K562 (cell line): ENCODE measurements at regions not wholly inside any gene's neighbourhood (a gene's known extent, or its start where the extent isn't known, plus 50 kb on each side); places are given as distances from the start of the nearest gene placed in this dataset.

Experiments
- ATAC-seq: fragments of 200-7000 bp; cut with Tn5 transposase; 3 replicates; pipeline ENCODE4 v1.9.1; 2020; ENCODE audit warnings: moderate library complexity
- BruUV-seq: library from RNA; stranded (reverse); fragments of 400-500 nt; replicated peaks from 2 replicates; lab custom pipeline; 2021; lab: Mats Ljungman, UMichigan
- CTCF ChIA-PET: fragments of 300-600 bp; formaldehyde crosslinking; extraction: SDS; loops from one replicate; lab custom pipeline; 2021; ENCODE audit warnings: low intra/inter-chr PET ratio; lab: Yijun Ruan, JAX
- POLR2A ChIA-PET: fragments of 300-600, 350-650 bp; sonication (Branson Sonifier 250); formaldehyde crosslinking; extraction: SDS; loops from one replicate; lab custom pipeline; 2021; ENCODE audit warnings: antibody characterized with exemption, inconsistent platforms; lab: Yijun Ruan, JAX
- DNase-seq, 4 experiments: peaks; one replicate each; pipeline versions ENCODE4 v3.0.0 to v3.0.0-alpha.2; 2011 to 2018; ENCODE audit warnings: low spot score in 3 of 4, mixed read lengths in 3 of 4; ENCODE audit errors: extremely low read depth in 1 of 4
- FAIRE-seq: peaks from 2 replicates; lab custom pipeline; 2011; peaks lifted over from hg19 to GRCh38; lab: Jason Lieb, UNC
- H2AFZ ChIP-seq: 2 replicates; pipeline ENCODE4 v1.6.0; 2011; ENCODE audit warnings: low read depth, low read length, control low read depth, inconsistent platforms
- H3K27ac ChIP-seq: fragments of 200-600 bp; 3 replicates; pipeline ENCODE4 v1.8.0; 2011; ENCODE audit warnings: low read depth, mild to moderate bottlenecking, control low read depth, inconsistent platforms, low read length, moderate library complexity, mixed read lengths; ENCODE audit errors: extremely low read depth
- H3K27me3 ChIP-seq, 2 experiments: fragments of 300-600 bp in 1 of 2; 2 replicates in 1 of 2; 3 replicates in 1 of 2; pipeline versions ENCODE4 v1.6.0 to v1.8.0; 2011; ENCODE audit warnings: inconsistent platforms in 2 of 2, low read length in 2 of 2, mild to moderate bottlenecking in 1 of 2, mixed read lengths in 1 of 2, moderate library complexity in 1 of 2; ENCODE audit not compliant: control insufficient read depth in 2 of 2, insufficient read depth in 2 of 2
- H3K36me3 ChIP-seq: fragments of 300-600 bp; 3 replicates; pipeline ENCODE4 v1.8.0; 2011; ENCODE audit warnings: mild to moderate bottlenecking, low read length, inconsistent platforms; ENCODE audit not compliant: control insufficient read depth, insufficient read depth
- H3K4me1 ChIP-seq, 2 experiments: fragments of 200-600 bp in 1 of 2; replicated peaks in 1 of 2; 2 replicates in 1 of 2; 3 replicates in 1 of 2; pipeline versions ENCODE4 v1.5.1 to v1.8.0; 2011; ENCODE audit warnings: inconsistent platforms in 2 of 2, low read length in 2 of 2, mild to moderate bottlenecking in 1 of 2, mixed read lengths in 1 of 2, moderate library complexity in 1 of 2; ENCODE audit not compliant: control insufficient read depth in 2 of 2, insufficient read depth in 2 of 2
- H3K4me2 ChIP-seq: 2 replicates; pipeline ENCODE4 v1.6.1; 2011; ENCODE audit warnings: low read length, control low read depth, inconsistent platforms, mixed read lengths; ENCODE audit not compliant: insufficient read depth
- H3K4me3 ChIP-seq: fragments of 200-600 bp; sonication (generic), shearing (Covaris generic); 2 replicates; pipeline ENCODE4 v1.5.1; 2016; ENCODE audit warnings: control low read depth, inconsistent platforms
- H3K79me2 ChIP-seq: fragments of 200-600 bp; 3 replicates; pipeline ENCODE4 v1.8.0; 2011; ENCODE audit warnings: low read length, inconsistent platforms; ENCODE audit not compliant: control insufficient read depth, insufficient read depth
- H3K9ac ChIP-seq, 2 experiments: 2 replicates each; pipeline versions ENCODE4 v1.6.0 to v1.6.1; 2011; ENCODE audit warnings: low read depth in 2 of 2, low read length in 2 of 2, control low read depth in 1 of 2, inconsistent platforms in 1 of 2, mild to moderate bottlenecking in 1 of 2, mixed read lengths in 1 of 2; ENCODE audit not compliant: insufficient read depth in 1 of 2
- H3K9me1 ChIP-seq: one replicate; pipeline ENCODE4 v1.6.0; 2011; ENCODE audit warnings: inconsistent platforms, mild to moderate bottlenecking, low read length, moderate library complexity; ENCODE audit not compliant: control insufficient read depth, insufficient read depth
- H3K9me3 ChIP-seq: replicated peaks from 2 replicates; pipeline ENCODE4 v1.5.1; 2011; ENCODE audit warnings: low read depth, low read length, inconsistent platforms; ENCODE audit not compliant: control insufficient read depth, insufficient read depth
- H4K20me1 ChIP-seq: replicated peaks from 2 replicates; pipeline ENCODE4 v1.6.1; 2011; ENCODE audit warnings: low read length, inconsistent platforms, mixed read lengths; ENCODE audit not compliant: control insufficient read depth, insufficient read depth
- BMI1 ChIP-seq: fragments of 150-350 bp; IDR thresholded peaks from 2 replicates; pipeline ENCODE4 v1.6.1; 2014; ENCODE audit warnings: low read length
- BRF1 ChIP-seq: IDR thresholded peaks from 3 replicates; pipeline ENCODE4 v1.6.1; 2011; ENCODE audit warnings: borderline replicate concordance, mild to moderate bottlenecking; ENCODE audit not compliant: insufficient read length; ENCODE audit errors: extremely low read depth
- FOXJ2 ChIP-seq: fragments of 200-800 bp; sonication (Bioruptor generic); IDR thresholded peaks from 2 replicates; pipeline ENCODE4 v1.6.1; 2016; ENCODE audit warnings: missing genetic modification characterization, missing compliant biosample characterization
- KLF10 ChIP-seq: fragments of 250-450 bp; sonication (Bioruptor Pico); IDR thresholded peaks from 2 replicates; pipeline ENCODE4 v1.6.1; 2021; ENCODE audit warnings: matching md5 sums
- MYC ChIP-seq, 2 experiments: fragments of 250-450 bp in 1 of 2; sonication (Bioruptor Pico) in 1 of 2; IDR thresholded peaks; 2 replicates each; pipeline versions ENCODE4 v1.5.1 to v1.6.1; 2012 to 2021; ENCODE audit warnings: low read depth in 2 of 2, borderline replicate concordance in 1 of 2, improper control_type of control experiment in 1 of 2, low read length in 1 of 2, mild to moderate bottlenecking in 1 of 2, moderate library complexity in 1 of 2
- NCOR1 ChIP-seq: fragments of 450-650 bp; IDR thresholded peaks from 2 replicates; pipeline ENCODE4 v1.6.1; 2016; ENCODE audit warnings: mild to moderate bottlenecking, moderate library complexity
- NR1H2 ChIP-seq: sonication (generic); formaldehyde crosslinking; IDR thresholded peaks from 2 replicates; pipeline ENCODE4 v1.4.0; 2020; ENCODE audit warnings: mild to moderate bottlenecking, missing genetic modification reagents
- POLR2G ChIP-seq: fragments of 200-400 bp; formaldehyde crosslinking; IDR thresholded peaks from 2 replicates; pipeline ENCODE4 v1.6.1; 2017; ENCODE audit warnings: low read depth, mild to moderate bottlenecking, antibody characterized with exemption, low read length, moderate library complexity
- RUNX1 ChIP-seq: sonication (generic); IDR thresholded peaks from 2 replicates; pipeline ENCODE4 v1.6.1; 2016; ENCODE audit warnings: antibody characterized with exemption, low read depth
- TEAD1 ChIP-seq, 2 experiments: fragments of 450-650 bp in 1 of 2; sonication (generic) in 1 of 2; formaldehyde crosslinking; IDR thresholded peaks; 2 replicates each; pipeline versions ENCODE4 v1.4.0 to v1.8.0; 2020 to 2022; ENCODE audit warnings: mild to moderate bottlenecking in 2 of 2, missing genetic modification reagents in 1 of 2
- TRIM25 ChIP-seq: fragments of 450-650 bp; IDR thresholded peaks from 2 replicates; pipeline ENCODE4 v1.7.0; 2016; ENCODE audit warnings: borderline replicate concordance
- ZNF212 ChIP-seq: fragments of 450-650 bp; formaldehyde crosslinking; IDR thresholded peaks from 2 replicates; pipeline ENCODE4 v1.4.0; 2020; ENCODE audit warnings: mild to moderate bottlenecking
- ZNF224 ChIP-seq: sonication (generic); formaldehyde crosslinking; IDR thresholded peaks from 2 replicates; pipeline ENCODE4 v1.8.0; 2022; ENCODE audit warnings: mild to moderate bottlenecking, missing genetic modification reagents
- ZNF655 ChIP-seq: fragments of 250-450 bp; sonication (Bioruptor Pico); IDR thresholded peaks from 2 replicates; pipeline ENCODE4 v1.5.0; 2021
- ZNF707 ChIP-seq: fragments of 250-450 bp; sonication (Bioruptor Pico); conservative IDR thresholded peaks from 2 replicates; pipeline ENCODE4 v1.8.0; 2022; ENCODE audit warnings: inconsistent platforms, mild to moderate bottlenecking, moderate library complexity
- ZNF717 ChIP-seq: fragments of 250-450 bp; sonication (Bioruptor Pico); IDR thresholded peaks from 2 replicates; pipeline ENCODE4 v1.5.0; 2021
- WGBS: fragments of 100-300 bp; shearing (Covaris generic); methylation state at CpG from one replicate; pipeline ENCODE4 v1.1.6; 2016; ENCODE audit warnings: low coverage, mixed read lengths; ENCODE audit not compliant: insufficient coverage; ENCODE audit errors: missing lambda C conversion rate; 5-methylcytosine and 5-hydroxymethylcytosine counted together
- in situ Hi-C: fragments of 300-500 bp; cut with MboI; formaldehyde crosslinking; loops from 4 replicates; pipeline ENCODE4 v1.15.0; 2018; ENCODE audit warnings: inconsistent platforms, mixed read lengths
- intact Hi-C: fragments of 100-400 bp; cut with micrococcal nuclease; formaldehyde crosslinking; loops from 2 replicates; pipeline ENCODE4 v1.14.2; 2022

- no peaks in the 10 kb centered on the region for H3K9me1 ChIP-seq
- H3K27ac ChIP-seq = no peak overlapping the region
- POLR2A ChIA-PET = no interaction called here
- no peak overlapping the region for H2AFZ ChIP-seq
- TF ChIP-seq NR1H2 = no peak
- no peak for TF ChIP-seq RUNX1
- TF ChIP-seq ZNF707 (CRISPR knock-in tag) = no peak
- TF ChIP-seq TEAD1 (CRISPR knock-in tag; IDR thresholded peaks at IDR 0.05) = no peak
- TF ChIP-seq POLR2G = no peak
- H3K4me1 ChIP-seq = no peaks in the 10 kb centered on the region; a peak in 1 of 5 replicates
- no peaks in the 10 kb centered on the region for H4K20me1 ChIP-seq
- H3K79me2 ChIP-seq = no peaks in the 10 kb centered on the region
- peaks cover 0 to 14% of the 10 kb centered on the region in 2 experiments; a peak in 2 of 5 replicates for H3K27me3 ChIP-seq
- H3K4me3 ChIP-seq = no peak overlapping the region
- no peaks in the 10 kb centered on the region for H3K36me3 ChIP-seq
- H3K9ac ChIP-seq = no peak overlapping the region
- no peak for DNase-seq
- ATAC-seq = no peak
- no peaks in the 10 kb centered on the region for H3K9me3 ChIP-seq
- intact Hi-C loops (no loop called here), in situ Hi-C loops (no loop called here)
- FAIRE-seq = no peak
- BruUV-seq = no TSS peak
- no peak overlapping the region for H3K4me2 ChIP-seq
- WGBS = 0% methylated on average over 2 of the region's 2 CpGs
- CTCF ChIA-PET = no interaction called here
Observed at GRCh38 chr9:88230612-88231011, 92.3 kb upstream of the SPATA31C2 start.

GRCh38 chr9:88229434-88229833 lies 91.2 kb upstream of the SPATA31C2 start:
- H3K4me2 ChIP-seq = no peak overlapping the region
- DNase-seq (no peak), ATAC-seq (no peak), FAIRE-seq (no peak)
- CTCF ChIA-PET = no interaction called here
- H4K20me1 ChIP-seq = no peaks in the 10 kb centered on the region
- no peak overlapping the region for H3K27ac ChIP-seq
- no TSS peak for BruUV-seq
- no peaks in the 10 kb centered on the region for H3K79me2 ChIP-seq
- peaks cover 0 to 7% of the 10 kb centered on the region in 2 experiments; a peak in 1 of 5 replicates for H3K27me3 ChIP-seq
- H3K9me1 ChIP-seq = no peaks in the 10 kb centered on the region
- 0% methylated on average over 2 of the region's 2 CpGs for WGBS
- no peak overlapping the region for H2AFZ ChIP-seq
- no peak overlapping the region for H3K4me3 ChIP-seq
- H3K4me1 ChIP-seq = no peaks in the 10 kb centered on the region; a peak in 1 of 5 replicates
- H3K9me3 ChIP-seq = no peaks in the 10 kb centered on the region
- intact Hi-C loops = no loop called here
- POLR2A ChIA-PET = no interaction called here
- H3K36me3 ChIP-seq = no peaks in the 10 kb centered on the region
- in situ Hi-C loops = no loop called here
- H3K9ac ChIP-seq = no peak overlapping the region
- TF ChIP-seq FOXJ2 (tag) (no peak), BRF1 (no peak), ZNF212 (CRISPR knock-in tag) (no peak), NCOR1 (no peak), ZNF717 (CRISPR knock-in tag) (no peak), BMI1 (no peak), TRIM25 (no peak), ZNF655 (no peak), ZNF224 (CRISPR knock-in tag) (no peak), MYC (IDR thresholded peaks at IDR 0.05; ENCODE audit: low read depth, low read length) (no peak), MYC (CRISPR knock-in tag; IDR thresholded peaks at IDR 0.05; ENCODE audit: borderline replicate concordance, low read depth) (no peak), KLF10 (CRISPR knock-in tag) (no peak)
